NCI-H526 treated with DMSO at 0.1 percent for 48 hours (cell line): ENCODE measurements at regions not wholly inside any gene's neighbourhood (a gene's known extent, or its start where the extent isn't known, plus 50 kb on each side); places are given as distances from the start of the nearest gene placed in this dataset.
"Not testable (repeated sequence)": the region's sequence is repeated elsewhere in the genome, so short reads cannot be mapped to it uniquely, and the experiment has no call there.

ENCODE experiments used
- DNase-seq: peaks from one replicate; lab custom pipeline; 2025; lab: John Stamatoyannopoulos, UW

- peak; percentile 4 for DNase-seq
These were observed 397.5 kb upstream of the ATP10A start for GRCh38 chr15:26260517-26261133.

- DNase-seq = no peak
These were observed 396.5 kb upstream of the ATP10A start for GRCh38 chr15:26259581-26259980.

GRCh38 chr15:26244782-26245181 lies 381.7 kb upstream of the ATP10A start:
- not testable (repeated sequence) for DNase-seq

GRCh38 chr15:26243382-26243781 lies 380.3 kb upstream of the ATP10A start:
- DNase-seq = no peak

- no peak for DNase-seq
These were observed 379.5 kb upstream of the ATP10A start for GRCh38 chr15:26242565-26243071.

GRCh38 chr15:26235864-26236263 lies 372.7 kb upstream of the ATP10A start:
- DNase-seq = no peak

GRCh38 chr15:26234976-26235767 lies 372.0 kb upstream of the ATP10A start:
- DNase-seq = no peak

- DNase-seq = peak; percentile 68
These were observed 369.6 kb upstream of the ATP10A start for GRCh38 chr15:26232691-26233090.

GRCh38 chr15:26231096-26231495 lies 368.0 kb upstream of the ATP10A start:
- DNase-seq = no peak

- DNase-seq = no peak
These were observed 361.1 kb upstream of the ATP10A start for GRCh38 chr15:26224266-26224665.

- DNase-seq = no peak
These were observed 360.6 kb upstream of the ATP10A start for GRCh38 chr15:26223720-26224119.

- DNase-seq = no peak
These were observed 359.7 kb upstream of the ATP10A start for GRCh38 chr15:26222781-26223180.

- not testable (repeated sequence) for DNase-seq
These were observed 353.9 kb upstream of the ATP10A start for GRCh38 chr15:26217043-26217442.

- DNase-seq = no peak
These were observed 351.2 kb upstream of the ATP10A start for GRCh38 chr15:26214290-26214689.

GRCh38 chr15:26213427-26213826 lies 350.3 kb upstream of the ATP10A start:
- no peak for DNase-seq

- no peak for DNase-seq
These were observed 349.0 kb upstream of the ATP10A start for GRCh38 chr15:26212109-26212508.

- DNase-seq = no peak
These were observed 347.9 kb upstream of the ATP10A start for GRCh38 chr15:26210980-26211379.

- no peak for DNase-seq
These were observed 338.2 kb upstream of the ATP10A start for GRCh38 chr15:26201177-26201858.

- DNase-seq = no peak
These were observed 337.3 kb upstream of the ATP10A start for GRCh38 chr15:26200427-26200826.

GRCh38 chr15:26197719-26198118 lies 334.6 kb upstream of the ATP10A start:
- DNase-seq = no peak

GRCh38 chr15:26197060-26197459 lies 333.9 kb upstream of the ATP10A start:
- DNase-seq = no peak

GRCh38 chr15:26191193-26191592 lies 328.1 kb upstream of the ATP10A start:
- no peak for DNase-seq

GRCh38 chr15:26186138-26186537 lies 323.0 kb upstream of the ATP10A start:
- not testable (repeated sequence) for DNase-seq
